Type B pancreatic cell (in vitro differentiated cells): ENCODE measurements at regions not wholly inside any gene's neighbourhood (a gene's known extent, or its start where the extent isn't known, plus 50 kb on each side); places are given as distances from the start of the nearest gene placed in this dataset.

Experiments used
- DNase-seq: peaks from one replicate; pipeline ENCODE4 v3.0.0; 2021; ENCODE audit warnings: mixed read lengths; ENCODE audit not compliant: unreplicated experiment; ENCODE audit errors: extremely low spot score
- H3K27ac Mint-ChIP-seq: 2 replicates; pipeline ENCODE4 v1.8.0; 2021; ENCODE audit warnings: mild to moderate bottlenecking, mixed read lengths
- H3K27me3 Mint-ChIP-seq: 2 replicates; pipeline ENCODE4 v1.8.0; 2021; ENCODE audit warnings: mixed read lengths
- H3K36me3 Mint-ChIP-seq: 2 replicates; pipeline ENCODE4 v1.8.0; 2021; ENCODE audit warnings: mixed read lengths
- H3K4me1 Mint-ChIP-seq: one replicate; pipeline ENCODE4 v1.8.0; 2021; ENCODE audit warnings: mixed read lengths; ENCODE audit not compliant: unreplicated experiment
- H3K4me3 Mint-ChIP-seq: 2 replicates; pipeline ENCODE4 v1.8.0; 2021; ENCODE audit warnings: mild to moderate bottlenecking, mixed read lengths
- H3K9me3 Mint-ChIP-seq: 2 replicates; pipeline ENCODE4 v1.8.0; 2021; ENCODE audit warnings: mixed read lengths
- TF ChIP-seq, protein P1 (sequence below): fragments of 200-600 bp; sonication (generic); conservative IDR thresholded peaks from 2 replicates; pipeline ENCODE4 v1.5.0; 2021; ENCODE audit warnings: antibody characterized with exemption, mild to moderate bottlenecking

DNA sequence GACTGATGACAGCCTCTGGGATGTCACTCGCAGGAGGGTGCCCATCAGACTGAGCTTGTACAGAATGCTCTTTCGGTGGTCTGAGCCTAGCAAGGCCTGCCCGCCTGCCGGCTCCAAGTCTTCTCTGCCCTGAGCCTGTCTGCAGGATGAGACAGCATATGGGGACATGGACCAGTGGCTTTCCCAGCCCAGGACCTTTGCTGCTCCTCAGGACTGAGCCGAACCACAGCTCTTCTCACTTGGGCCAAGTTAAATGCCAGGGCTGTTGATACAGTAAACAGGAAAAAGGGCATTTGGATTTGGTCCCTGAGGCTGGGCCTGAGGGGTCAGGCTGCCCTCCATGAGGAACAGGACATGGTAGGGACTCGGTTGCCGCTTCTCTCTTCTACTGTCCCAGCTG, 64.3 kb upstream of the EPS8L3 start:
- peaks cover 6% of the 10 kb centered on the region for H3K9me3 Mint-ChIP-seq
- no peaks in the 10 kb centered on the region for H3K36me3 Mint-ChIP-seq
- TF ChIP-seq, protein P1, sequence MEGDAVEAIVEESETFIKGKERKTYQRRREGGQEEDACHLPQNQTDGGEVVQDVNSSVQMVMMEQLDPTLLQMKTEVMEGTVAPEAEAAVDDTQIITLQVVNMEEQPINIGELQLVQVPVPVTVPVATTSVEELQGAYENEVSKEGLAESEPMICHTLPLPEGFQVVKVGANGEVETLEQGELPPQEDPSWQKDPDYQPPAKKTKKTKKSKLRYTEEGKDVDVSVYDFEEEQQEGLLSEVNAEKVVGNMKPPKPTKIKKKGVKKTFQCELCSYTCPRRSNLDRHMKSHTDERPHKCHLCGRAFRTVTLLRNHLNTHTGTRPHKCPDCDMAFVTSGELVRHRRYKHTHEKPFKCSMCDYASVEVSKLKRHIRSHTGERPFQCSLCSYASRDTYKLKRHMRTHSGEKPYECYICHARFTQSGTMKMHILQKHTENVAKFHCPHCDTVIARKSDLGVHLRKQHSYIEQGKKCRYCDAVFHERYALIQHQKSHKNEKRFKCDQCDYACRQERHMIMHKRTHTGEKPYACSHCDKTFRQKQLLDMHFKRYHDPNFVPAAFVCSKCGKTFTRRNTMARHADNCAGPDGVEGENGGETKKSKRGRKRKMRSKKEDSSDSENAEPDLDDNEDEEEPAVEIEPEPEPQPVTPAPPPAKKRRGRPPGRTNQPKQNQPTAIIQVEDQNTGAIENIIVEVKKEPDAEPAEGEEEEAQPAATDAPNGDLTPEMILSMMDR, result no peak
- H3K27ac Mint-ChIP-seq, result no peak overlapping the region
- no peaks in the 10 kb centered on the region for H3K27me3 Mint-ChIP-seq
- peak; percentile 42 for DNase-seq
- H3K4me1 Mint-ChIP-seq, result peaks cover 5% of the 10 kb centered on the region
- no peak overlapping the region for H3K4me3 Mint-ChIP-seq

DNA sequence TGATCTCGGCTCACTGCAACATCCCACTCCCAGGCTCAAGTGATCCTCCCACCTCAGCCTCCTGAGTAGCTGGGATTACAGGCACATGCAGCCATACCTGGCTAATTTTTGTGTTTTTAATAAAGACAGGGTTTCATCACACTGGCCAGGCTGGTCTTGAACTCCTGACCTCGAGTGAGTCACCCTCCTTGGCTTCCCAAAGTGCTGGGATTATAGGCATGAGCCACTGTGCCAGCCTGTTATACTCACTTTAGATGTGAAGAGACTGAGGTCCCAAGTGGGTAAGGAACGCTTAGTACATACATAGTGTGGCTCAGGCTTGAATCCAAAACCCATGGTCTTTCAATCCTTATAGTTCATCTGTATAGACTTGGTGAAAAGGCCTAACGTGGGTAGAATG, 63.7 kb upstream of the EPS8L3 start:
- Mint-ChIP-seq H3K4me3 (no peak overlapping the region), H3K27me3 (no peaks in the 10 kb centered on the region), H3K36me3 (no peaks in the 10 kb centered on the region), H3K4me1 (peaks cover 5% of the 10 kb centered on the region), H3K27ac (no peak overlapping the region), H3K9me3 (peaks cover 6% of the 10 kb centered on the region)
- no peak for DNase-seq
- TF ChIP-seq, protein P1, result no peak

DNA sequence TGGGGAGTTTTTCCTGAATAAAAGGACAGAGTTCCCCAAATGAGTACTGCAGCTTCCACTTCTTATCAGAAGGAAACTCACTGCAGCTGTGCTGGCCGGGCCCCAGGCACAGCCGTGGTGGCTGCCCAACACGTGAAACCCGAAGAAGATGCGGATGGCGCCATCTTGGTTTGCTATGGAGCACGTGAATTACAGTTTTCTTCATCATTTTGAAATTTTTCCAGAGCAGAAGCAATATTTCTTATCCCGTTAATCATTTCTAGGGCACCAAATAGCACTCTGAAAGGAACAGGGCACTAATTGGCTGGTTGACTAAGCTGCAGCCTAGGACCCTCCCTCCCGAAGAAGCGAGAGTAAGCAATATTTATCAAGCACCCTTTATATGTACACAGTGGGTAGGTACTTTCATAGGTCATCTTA, 63.2 kb upstream of the EPS8L3 start:
- H3K4me3 Mint-ChIP-seq, result no peak overlapping the region
- H3K9me3 Mint-ChIP-seq, result peaks cover 6% of the 10 kb centered on the region
- H3K27me3 Mint-ChIP-seq, result no peaks in the 10 kb centered on the region
- DNase-seq, result peak; percentile 37
- no peaks in the 10 kb centered on the region for H3K36me3 Mint-ChIP-seq
- peaks cover 5% of the 10 kb centered on the region for H3K4me1 Mint-ChIP-seq
- no peak overlapping the region for H3K27ac Mint-ChIP-seq
- TF ChIP-seq, protein P1, result no peak

DNA sequence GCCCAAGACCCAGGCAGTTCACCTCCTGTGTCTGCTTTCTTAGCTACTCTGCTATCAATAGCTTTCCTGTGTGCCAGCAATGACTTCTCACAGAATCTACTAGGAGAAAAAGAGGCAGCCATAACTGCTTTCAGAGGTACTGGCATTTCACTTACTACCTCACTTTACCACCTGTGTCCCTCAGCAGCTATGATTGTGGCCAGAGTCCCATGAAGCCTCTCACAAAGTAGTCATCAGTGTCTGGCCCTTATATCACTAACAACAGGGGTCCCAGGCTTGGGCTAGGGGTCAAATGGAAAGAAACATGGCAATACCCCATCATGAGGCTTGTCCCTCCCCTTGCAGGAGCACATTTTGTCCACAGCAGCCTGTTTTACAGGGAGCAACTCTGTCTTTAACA, 62.7 kb upstream of the EPS8L3 start:
- DNase-seq, result peak; percentile 31
- Mint-ChIP-seq H3K27me3 (no peaks in the 10 kb centered on the region), H3K4me1 (peaks cover 5% of the 10 kb centered on the region), H3K4me3 (no peak overlapping the region), H3K9me3 (peaks cover 6% of the 10 kb centered on the region), H3K27ac (no peak overlapping the region), H3K36me3 (no peaks in the 10 kb centered on the region)
- TF ChIP-seq, protein P1, result no peak

DNA sequence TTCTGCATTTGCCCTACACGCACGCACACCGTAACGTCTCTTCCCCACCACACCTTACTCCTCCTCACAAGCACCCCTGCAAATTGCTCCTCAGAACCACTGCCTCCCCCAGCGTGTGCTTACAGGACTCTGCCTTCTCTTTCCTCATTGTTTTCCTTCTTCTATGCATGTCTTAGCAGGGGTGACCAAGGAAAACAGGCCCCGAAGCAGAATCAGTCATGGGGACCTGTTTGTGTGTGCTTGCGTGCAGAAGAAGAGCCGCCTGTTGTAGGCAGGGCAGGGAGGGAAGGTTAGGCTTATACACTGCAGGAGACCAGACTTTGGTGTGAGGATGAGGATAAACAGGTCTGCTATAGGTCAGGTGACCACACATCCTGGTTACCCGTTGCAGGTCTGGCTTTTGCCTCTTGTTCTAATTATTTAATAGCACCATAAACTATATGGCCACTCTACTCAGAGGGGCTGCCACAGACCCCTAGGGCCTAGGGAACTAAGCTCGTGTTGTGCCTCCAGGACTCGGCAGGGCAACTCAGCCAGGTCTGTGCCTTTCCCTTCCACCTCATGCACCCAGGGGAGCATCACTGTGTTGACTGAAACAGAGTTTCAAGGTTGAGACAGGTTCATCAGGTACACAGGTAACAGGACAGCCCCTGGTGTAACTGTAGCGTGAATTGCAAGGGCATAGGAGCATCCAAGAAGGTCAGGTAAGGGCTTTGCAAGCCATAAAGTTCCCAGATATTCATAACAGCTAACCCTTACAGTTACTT, 60.8 kb upstream of the EPS8L3 start:
- DNase-seq, result peak; percentile 24
- Mint-ChIP-seq H3K4me3 (no peak overlapping the region), H3K4me1 (peaks cover 5% of the 10 kb centered on the region), H3K27ac (no peak overlapping the region), H3K36me3 (no peaks in the 10 kb centered on the region), H3K27me3 (no peaks in the 10 kb centered on the region), H3K9me3 (no peaks in the 10 kb centered on the region)
- TF ChIP-seq, protein P1, result no peak
